Pancreas (tissue), 10 donors: ENCODE measurements at regions not wholly inside any gene's neighbourhood (a gene's known extent, or its start where the extent isn't known, plus 50 kb on each side); places are given as distances from the start of the nearest gene placed in this dataset.

Source experiments
- ATAC-seq, 4 donors: fragments of 200-7000 bp; cut with Tn5 transposase; one replicate each; pipeline versions ENCODE4 v1.8.0 to v1.9.1; 2020; ENCODE audit warnings: mild to moderate bottlenecking in 4 of 4, moderate library complexity in 4 of 4
- DNase-seq, 6 donors: peaks; one replicate each; pipeline ENCODE4 v3.0.0-alpha.2; 2020
- FAIRE-seq: peaks from 2 replicates; lab custom pipeline; 2012; peaks lifted over from hg19 to GRCh38; lab: Jason Lieb, UNC
- H3K27ac ChIP-seq, 4 donors: fragments of 200-600 bp; sonication (generic); 1 replicate in 3 of 4; 2 replicates in 1 of 4; pipeline versions ENCODE4 v1.5.0 to v1.8.0; 2020
- H3K27me3 ChIP-seq, 4 donors: fragments of 200-600 bp; one replicate each; pipeline ENCODE4 v1.8.0; 2021
- H3K36me3 ChIP-seq, 3 donors: fragments of 200-600 bp; sonication (generic) in 1 of 3; one replicate each; pipeline versions ENCODE4 v1.5.0 to v1.8.0; 2020 to 2021
- H3K4me1 ChIP-seq, 3 donors: fragments of 200-600 bp; one replicate each; pipeline ENCODE4 v1.8.0; 2021
- H3K4me3 ChIP-seq, 4 donors: fragments of 200-600 bp; sonication (generic) in 2 of 4; one replicate each; pipeline versions ENCODE4 v1.5.0 to v1.8.0; 2020 to 2021
- H3K9me3 ChIP-seq, 4 donors: fragments of 200-600 bp; one replicate each; pipeline ENCODE4 v1.8.0; 2021
- WGBS, 2 donors: extraction: QIAGEN DNeasy Blood & Tissue Kit; methylation state at CpG; one replicate each; pipeline ENCODE4 v1.1.7; 2013; 5-methylcytosine and 5-hydroxymethylcytosine counted together
- intact Hi-C, 3 donors: fragments of 100-400 bp; cut with DNase I; formaldehyde crosslinking; loops; one replicate each; pipeline versions ENCODE4 v1.11.1 to v1.14.2; 2022
- TF ChIP-seq, protein P1 (sequence below), 4 donors: fragments of 200-600 bp; sonication (generic) in 3 of 4; IDR thresholded peaks; one replicate each; pipeline versions ENCODE4 v1.5.0 to v1.8.0; 2021; ENCODE audit warnings: antibody characterized with exemption in 4 of 4
- donor health status: healthy with polysubstance abuse.
- donor health status: DM: no; HTN: no; CAD: no; lungs with moderate emphysema.
- donor health status: DM: no; HTN: no; CAD: no.
- donor health status: control.
- donor health status: control.
- donor health status: Bipolar disorder and iron deficiency.
- donor health status: DM: yes; HTN: yes; CAD: no.
- donor health status: DM: no; HTN: no; CAD: no.
- donor health status: DM: no; HTN: no; CAD: no.
- donor health status: DM: yes; HTN: yes; CAD: no.

DNA sequence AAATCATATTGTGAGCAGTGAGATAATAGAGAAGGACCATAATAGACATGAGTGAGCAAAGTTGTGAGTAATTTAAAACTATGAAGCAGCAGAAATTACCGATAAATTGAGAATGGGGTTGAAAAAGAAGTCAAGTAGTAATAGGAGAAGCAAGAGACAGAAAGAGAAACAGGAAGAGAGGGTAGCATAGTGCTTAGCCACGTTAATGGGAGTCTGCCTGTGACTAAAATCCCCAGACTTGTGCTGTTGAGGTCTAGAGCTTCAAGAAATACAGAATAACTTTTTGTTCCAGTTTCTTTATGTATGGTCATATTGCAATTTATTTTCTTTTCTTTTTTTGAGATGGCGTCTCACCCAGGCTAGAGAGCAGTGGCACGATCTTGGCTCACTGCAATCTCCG is 368.7 kb downstream of the METTL15 start:
- no peak for DNase-seq
- intact Hi-C loops = no loop called here
- Histone ChIP-seq H3K4me1 (no peaks in the 10 kb centered on the region), H3K27me3 (no peaks in the 10 kb centered on the region), H3K36me3 (no peaks in the 10 kb centered on the region), H3K9me3 (no peaks in the 10 kb centered on the region), H3K27ac (no peak overlapping the region), H3K4me3 (no peak overlapping the region)
- no peak for ATAC-seq
- FAIRE-seq = no peak
- WGBS, 2 donors = 81 to 92% methylated on average over 5 of the region's 5 CpGs
- TF ChIP-seq, protein P1, sequence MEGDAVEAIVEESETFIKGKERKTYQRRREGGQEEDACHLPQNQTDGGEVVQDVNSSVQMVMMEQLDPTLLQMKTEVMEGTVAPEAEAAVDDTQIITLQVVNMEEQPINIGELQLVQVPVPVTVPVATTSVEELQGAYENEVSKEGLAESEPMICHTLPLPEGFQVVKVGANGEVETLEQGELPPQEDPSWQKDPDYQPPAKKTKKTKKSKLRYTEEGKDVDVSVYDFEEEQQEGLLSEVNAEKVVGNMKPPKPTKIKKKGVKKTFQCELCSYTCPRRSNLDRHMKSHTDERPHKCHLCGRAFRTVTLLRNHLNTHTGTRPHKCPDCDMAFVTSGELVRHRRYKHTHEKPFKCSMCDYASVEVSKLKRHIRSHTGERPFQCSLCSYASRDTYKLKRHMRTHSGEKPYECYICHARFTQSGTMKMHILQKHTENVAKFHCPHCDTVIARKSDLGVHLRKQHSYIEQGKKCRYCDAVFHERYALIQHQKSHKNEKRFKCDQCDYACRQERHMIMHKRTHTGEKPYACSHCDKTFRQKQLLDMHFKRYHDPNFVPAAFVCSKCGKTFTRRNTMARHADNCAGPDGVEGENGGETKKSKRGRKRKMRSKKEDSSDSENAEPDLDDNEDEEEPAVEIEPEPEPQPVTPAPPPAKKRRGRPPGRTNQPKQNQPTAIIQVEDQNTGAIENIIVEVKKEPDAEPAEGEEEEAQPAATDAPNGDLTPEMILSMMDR (IDR thresholded peaks at IDR 0.05) = no peak

DNA sequence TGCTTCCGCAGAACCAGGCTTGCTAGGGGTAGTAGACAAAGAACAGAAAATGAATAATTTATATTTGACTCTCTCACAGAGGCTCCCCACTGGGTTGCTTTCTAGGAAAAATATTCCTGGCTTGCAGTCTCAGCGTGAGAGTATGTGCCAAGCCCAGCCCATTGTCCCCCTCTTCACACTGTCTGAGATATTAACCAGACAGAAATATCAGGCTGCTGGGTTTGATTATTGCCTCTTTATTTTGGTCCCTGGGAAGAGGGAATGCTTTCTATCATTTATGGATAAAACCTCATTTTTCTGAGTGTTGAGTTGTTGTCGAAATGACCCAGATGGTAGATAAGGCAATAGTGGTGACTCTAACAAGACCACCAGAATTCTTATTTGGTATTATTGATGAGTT is 367.9 kb downstream of the METTL15 start:
- Histone ChIP-seq H3K4me3 (no peak overlapping the region), H3K9me3 (no peaks in the 10 kb centered on the region), H3K27ac (no peak overlapping the region), H3K4me1 (no peaks in the 10 kb centered on the region), H3K27me3 (no peaks in the 10 kb centered on the region), H3K36me3 (no peaks in the 10 kb centered on the region)
- TF ChIP-seq, protein P1 (IDR thresholded peaks at IDR 0.05) = no peak
- DNase-seq = no peak
- no peak for FAIRE-seq
- 41 to 43% methylated on average over 3 of the region's 3 CpGs for WGBS, 2 donors
- intact Hi-C loops = no loop called here
- ATAC-seq = no peak

DNA sequence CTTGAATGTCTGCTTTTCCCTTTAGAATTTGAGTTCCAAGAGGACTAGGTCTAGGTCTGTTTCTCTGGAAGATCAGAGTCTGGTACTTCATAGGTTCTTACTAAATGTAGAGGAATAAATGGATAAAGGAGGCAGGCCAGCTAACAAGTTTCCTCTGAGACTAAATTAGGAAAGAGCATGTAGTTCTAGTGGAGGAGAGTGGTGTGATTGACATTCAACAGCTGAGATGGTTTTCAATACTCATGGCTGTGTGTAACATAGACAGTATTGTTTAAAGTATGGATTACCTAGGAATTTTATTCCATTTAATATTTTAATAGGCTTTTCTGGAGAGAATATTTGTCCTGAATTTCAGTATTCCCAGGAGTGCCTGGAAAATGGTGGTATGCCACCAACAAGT is 364.7 kb downstream of the METTL15 start:
- no peaks in the 10 kb centered on the region for H3K36me3 ChIP-seq
- TF ChIP-seq, protein P1 (IDR thresholded peaks at IDR 0.05) = no peak
- FAIRE-seq = no peak
- no peaks in the 10 kb centered on the region for H3K9me3 ChIP-seq
- H3K27ac ChIP-seq = no peak overlapping the region
- no peaks in the 10 kb centered on the region for H3K27me3 ChIP-seq
- intact Hi-C loops = no loop called here
- ATAC-seq = no peak
- DNase-seq = no peak
- no peak overlapping the region for H3K4me3 ChIP-seq
- H3K4me1 ChIP-seq = no peaks in the 10 kb centered on the region

DNA sequence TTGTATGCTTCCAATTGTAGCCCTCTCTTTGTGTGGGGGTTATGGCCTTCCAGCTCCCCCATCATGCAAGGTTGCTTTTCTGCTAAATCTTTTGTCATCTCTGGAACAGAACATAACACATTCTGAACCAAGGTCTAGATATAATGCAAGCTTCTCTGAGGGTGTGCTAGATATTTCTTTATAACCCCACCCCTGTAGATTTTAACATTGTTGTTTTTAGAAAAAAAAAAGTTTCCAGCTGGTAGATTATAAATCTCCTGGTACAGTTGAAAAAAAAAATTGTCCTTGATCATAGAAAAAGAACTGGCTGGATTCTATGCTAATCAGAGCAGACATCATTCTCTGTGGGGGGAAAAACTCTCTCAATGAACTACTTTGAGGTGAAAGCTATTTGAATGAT is 363.3 kb downstream of the METTL15 start:
- intact Hi-C loops = no loop called here
- Histone ChIP-seq H3K4me3 (no peak overlapping the region), H3K4me1 (no peaks in the 10 kb centered on the region), H3K27ac (no peak overlapping the region), H3K27me3 (no peaks in the 10 kb centered on the region), H3K36me3 (no peaks in the 10 kb centered on the region), H3K9me3 (no peaks in the 10 kb centered on the region)
- DNase-seq (no peak), ATAC-seq (no peak), FAIRE-seq (no peak)
- TF ChIP-seq, protein P1 (IDR thresholded peaks at IDR 0.05) = no peak

DNA sequence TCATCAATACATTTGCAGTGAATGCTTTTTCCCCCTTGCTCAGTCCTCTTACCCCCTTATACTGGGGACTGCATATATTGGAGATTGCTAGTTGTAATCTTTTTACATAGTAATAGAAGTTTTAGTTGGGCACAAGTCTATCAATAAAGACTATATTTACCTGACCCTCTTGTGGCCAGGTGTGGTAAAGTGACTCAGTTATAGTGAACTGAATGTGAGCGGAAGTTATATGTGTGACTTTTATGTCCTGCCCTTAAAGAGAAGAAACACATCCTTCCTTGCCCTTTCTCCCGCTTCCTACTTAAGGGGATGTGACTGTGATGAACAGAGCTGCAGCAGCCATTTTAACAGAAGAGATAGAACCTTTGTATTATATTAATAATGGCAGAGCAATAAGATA is 362.0 kb downstream of the METTL15 start:
- intact Hi-C loops = no loop called here
- 90 to 96% methylated on average over 2 of the region's 2 CpGs for WGBS, 2 donors
- ATAC-seq = no peak
- no peak for DNase-seq
- TF ChIP-seq, protein P1 (IDR thresholded peaks at IDR 0.05) = no peak
- Histone ChIP-seq H3K36me3 (no peaks in the 10 kb centered on the region), H3K9me3 (no peaks in the 10 kb centered on the region), H3K27ac (no peak overlapping the region), H3K4me1 (no peaks in the 10 kb centered on the region), H3K4me3 (no peak overlapping the region), H3K27me3 (no peaks in the 10 kb centered on the region)
- no peak for FAIRE-seq
